ENCODE measurements at regions not wholly inside any gene's neighbourhood (a gene's known extent, or its start where the extent isn't known, plus 50 kb on each side); places are given as distances from the start of the nearest gene placed in this dataset.

- no peak for DNase-seq (ENCODE audit: low read depth)
Observed at GRCh38 chr1:22317920-22318243, 133.8 kb upstream of the ZBTB40 start.

DNA sequence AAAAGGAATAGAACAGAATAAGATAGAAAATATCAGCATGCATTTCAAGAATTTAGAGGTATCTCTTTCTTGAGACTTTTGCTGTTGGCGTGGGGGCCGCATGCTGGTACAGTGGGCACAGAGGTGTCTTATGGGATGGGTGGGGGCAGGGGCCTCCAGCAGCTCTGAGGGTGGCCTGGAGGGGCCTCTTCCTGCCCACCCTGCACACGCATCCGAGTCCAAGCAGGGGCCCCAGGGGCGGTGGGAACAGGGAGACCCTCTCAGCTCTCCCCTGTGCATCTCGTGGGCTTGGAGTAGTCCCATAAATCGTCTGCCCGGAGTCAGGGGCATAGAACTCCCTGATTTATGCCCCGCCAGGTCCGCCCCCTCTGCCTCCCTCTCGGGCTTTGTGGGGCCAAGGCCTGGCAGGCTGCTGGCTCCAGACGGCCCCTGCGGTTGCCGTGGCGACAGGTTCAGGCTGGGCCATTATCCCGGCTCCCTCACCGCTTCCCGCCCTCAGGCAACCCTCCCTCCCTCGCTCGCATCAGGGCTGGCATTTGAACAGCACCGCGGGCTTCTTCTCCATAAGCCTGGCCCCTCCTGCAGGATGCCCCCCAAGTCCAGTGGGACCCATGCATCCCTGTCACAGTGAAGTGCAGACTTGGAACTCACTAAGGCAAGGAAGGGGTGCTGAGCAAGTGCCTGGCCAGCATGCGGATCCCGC is 133.2 kb upstream of the ZBTB40 start:
- DNase-seq (ENCODE audit: low read depth): no peak

- DNase-seq (ENCODE audit: low read depth): no peak
Observed at GRCh38 chr1:22319608-22320007, 132.0 kb upstream of the ZBTB40 start.

GRCh38 chr1:22320587-22321344 is 130.9 kb upstream of the ZBTB40 start:
- no peak for DNase-seq (ENCODE audit: low read depth)

GRCh38 chr1:22321917-22322316 is 129.7 kb upstream of the ZBTB40 start:
- DNase-seq (ENCODE audit: low read depth): no peak

GRCh38 chr1:22323141-22323845 is 128.4 kb upstream of the ZBTB40 start:
- no peak for DNase-seq (ENCODE audit: low read depth)

- DNase-seq (ENCODE audit: low read depth): no peak
Observed at GRCh38 chr1:22323846-22324504, 127.7 kb upstream of the ZBTB40 start.

- DNase-seq (ENCODE audit: low read depth): no peak
Observed at GRCh38 chr1:22325531-22326371, 125.9 kb upstream of the ZBTB40 start.

- DNase-seq (ENCODE audit: low read depth): no peak
Observed at GRCh38 chr1:22326372-22326915, 125.2 kb upstream of the ZBTB40 start.

- no peak for DNase-seq (ENCODE audit: low read depth)
Observed at GRCh38 chr1:22326931-22327330, 124.7 kb upstream of the ZBTB40 start.

GRCh38 chr1:22327411-22327810 is 124.2 kb upstream of the ZBTB40 start:
- no peak for DNase-seq (ENCODE audit: low read depth)

GRCh38 chr1:22328331-22329147 is 123.1 kb upstream of the ZBTB40 start:
- DNase-seq (ENCODE audit: low read depth): no peak

DNA sequence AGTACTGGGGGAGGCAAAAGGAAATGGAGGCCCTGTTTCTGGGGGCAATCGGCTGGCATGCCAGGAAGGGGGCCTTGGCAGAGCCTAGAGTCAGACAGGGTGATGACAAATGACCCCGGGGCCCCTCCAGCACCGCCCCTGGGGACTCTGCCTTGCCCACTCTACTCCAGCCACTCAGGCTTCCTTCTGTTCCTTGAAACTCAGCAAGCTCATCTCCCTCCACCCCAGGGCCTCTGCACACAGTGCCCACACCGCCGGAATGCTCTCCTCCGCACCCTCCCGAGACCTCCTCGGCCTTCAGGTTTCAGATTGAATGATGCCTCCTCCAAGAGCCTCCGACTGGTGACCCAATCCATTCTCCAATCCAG is 122.5 kb upstream of the ZBTB40 start:
- no peak for DNase-seq (ENCODE audit: low read depth)

DNA sequence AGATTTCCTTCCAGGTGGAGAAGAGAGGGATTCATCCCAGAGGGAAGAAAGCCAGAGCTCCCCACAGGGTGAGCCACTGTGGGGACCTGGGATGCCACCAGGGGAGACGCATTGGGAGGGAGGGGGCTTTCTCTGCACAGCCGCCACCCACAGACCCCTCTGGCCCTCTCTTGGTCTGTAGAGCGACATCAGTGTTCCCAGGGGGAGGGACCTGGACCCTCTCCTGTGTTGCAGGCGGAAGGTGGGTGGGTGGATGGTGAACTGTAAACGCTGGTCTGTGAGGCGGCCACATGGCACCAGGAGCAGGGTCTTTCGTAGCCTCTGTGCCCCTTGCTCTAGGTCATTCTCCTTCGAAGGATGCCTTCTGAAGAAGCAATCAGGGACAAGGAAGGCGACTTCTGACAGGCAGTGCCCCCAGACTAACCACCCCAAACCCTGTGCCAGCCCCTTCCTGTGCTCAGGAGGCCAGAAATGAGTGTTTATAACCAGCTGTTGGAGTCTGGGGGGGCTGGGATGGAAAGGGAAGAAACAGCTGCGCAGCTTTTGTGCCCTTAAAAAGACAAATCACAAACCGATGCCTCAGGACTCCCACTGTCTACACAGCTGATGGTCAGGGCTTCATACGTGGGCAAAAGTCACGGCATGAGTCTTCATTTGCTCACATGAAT is 121.4 kb upstream of the ZBTB40 start:
- no peak for DNase-seq (ENCODE audit: low read depth)

- no peak for DNase-seq (ENCODE audit: low read depth)
Observed at GRCh38 chr1:22330760-22331119, 120.9 kb upstream of the ZBTB40 start.

DNA sequence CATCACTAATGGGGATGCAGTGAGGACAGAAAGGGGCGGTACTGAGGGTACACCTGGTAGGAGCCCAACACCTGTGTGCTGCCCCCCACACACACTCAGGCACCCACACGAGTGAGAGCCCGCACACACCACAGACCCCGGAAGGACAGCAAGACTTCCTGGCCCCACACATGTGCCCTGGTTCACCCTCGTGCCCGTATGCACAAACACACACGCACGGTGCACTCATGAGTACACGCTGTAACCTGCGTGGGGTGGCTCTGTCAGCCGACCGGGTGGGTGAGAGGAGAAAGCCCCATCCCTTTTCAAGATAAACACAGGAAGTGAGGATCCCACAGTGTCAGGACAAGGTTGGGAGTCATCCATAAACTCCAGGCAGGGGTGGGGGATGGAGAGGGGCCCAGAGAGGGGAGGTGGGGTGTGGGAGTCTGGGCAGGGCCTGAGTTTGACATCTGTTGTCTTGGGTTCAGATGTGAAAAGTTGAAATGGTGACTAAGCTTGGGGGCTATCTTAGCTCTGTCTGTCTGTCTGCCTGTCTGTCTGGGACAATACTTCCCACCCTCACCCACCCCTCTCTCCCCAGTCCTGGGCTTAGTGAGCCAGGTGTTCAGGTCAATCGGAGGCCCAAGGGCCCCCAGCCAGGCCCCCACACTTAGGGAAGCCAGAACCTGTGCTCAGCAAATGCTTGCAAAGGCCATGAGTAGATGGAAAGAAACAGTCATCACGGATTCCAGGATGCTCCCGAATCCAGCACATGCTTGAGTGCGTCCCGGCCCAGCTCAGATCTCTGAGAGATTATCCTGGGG is 119.8 kb upstream of the ZBTB40 start:
- DNase-seq (ENCODE audit: low read depth): no peak

DNA sequence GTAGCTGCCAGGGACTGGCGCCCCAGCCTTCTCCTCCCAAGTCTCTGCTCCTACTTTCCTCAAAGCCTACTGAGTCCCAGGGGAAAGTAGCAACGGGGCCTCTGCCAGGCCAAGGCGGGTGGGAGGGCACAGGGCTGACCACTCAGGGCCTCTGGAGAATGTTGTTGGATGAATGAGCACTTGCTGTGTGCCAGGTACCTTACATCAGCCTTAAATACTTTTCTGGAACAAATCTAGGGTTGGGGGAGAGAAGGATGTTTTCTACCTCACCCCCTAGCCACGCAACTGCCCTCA is 119.3 kb upstream of the ZBTB40 start:
- no peak for DNase-seq (ENCODE audit: low read depth)

GRCh38 chr1:22332795-22333499 is 118.7 kb upstream of the ZBTB40 start:
- DNase-seq (ENCODE audit: low read depth): no peak
